SIG-M5 (cell line): ENCODE measurements at regions not wholly inside any gene's neighbourhood (a gene's known extent, or its start where the extent isn't known, plus 50 kb on each side); places are given as distances from the start of the nearest gene placed in this dataset.

Source experiments
- DNase-seq: peaks from one replicate; lab custom pipeline; 2025; lab: John Stamatoyannopoulos, UW

- DNase-seq, result no peak
Observed at GRCh38 chr15:66932634-66933024, 132.8 kb upstream of the SMAD3 start.

GRCh38 chr15:66933932-66934867, 131.2 kb upstream of the SMAD3 start:
- DNase-seq, result no peak

GRCh38 chr15:66934868-66935520, 130.4 kb upstream of the SMAD3 start:
- no peak for DNase-seq

- DNase-seq, result no peak
Observed at GRCh38 chr15:66935688-66936087, 129.7 kb upstream of the SMAD3 start.

GRCh38 chr15:66936109-66936860, 129.1 kb upstream of the SMAD3 start:
- DNase-seq, result no peak

GRCh38 chr15:66936861-66937582, 128.4 kb upstream of the SMAD3 start:
- no peak for DNase-seq

- no peak for DNase-seq
Observed at GRCh38 chr15:66937588-66937987, 127.8 kb upstream of the SMAD3 start.

GRCh38 chr15:66938114-66938830, 127.1 kb upstream of the SMAD3 start:
- DNase-seq, result no peak

GRCh38 chr15:66939016-66939415, 126.4 kb upstream of the SMAD3 start:
- DNase-seq, result no peak

GRCh38 chr15:66939451-66940023, 125.9 kb upstream of the SMAD3 start:
- DNase-seq, result no peak

- no peak for DNase-seq
Observed at GRCh38 chr15:66940368-66940767, 125.0 kb upstream of the SMAD3 start.

GRCh38 chr15:66941108-66941711, 124.2 kb upstream of the SMAD3 start:
- DNase-seq, result no peak

- no peak for DNase-seq
Observed at GRCh38 chr15:66941791-66942190, 123.6 kb upstream of the SMAD3 start.

- no peak for DNase-seq
Observed at GRCh38 chr15:66942649-66943390, 122.6 kb upstream of the SMAD3 start.

- DNase-seq, result no peak
Observed at GRCh38 chr15:66943456-66944095, 121.8 kb upstream of the SMAD3 start.

GRCh38 chr15:66944121-66944520, 121.3 kb upstream of the SMAD3 start:
- no peak for DNase-seq

- no peak for DNase-seq
Observed at GRCh38 chr15:66945286-66945685, 120.1 kb upstream of the SMAD3 start.

GRCh38 chr15:66945842-66946241, 119.6 kb upstream of the SMAD3 start:
- DNase-seq, result no peak

- no peak for DNase-seq
Observed at GRCh38 chr15:66946578-66947164, 118.7 kb upstream of the SMAD3 start.
